ENCODE measurements at regions not wholly inside any gene's neighbourhood (a gene's known extent, or its start where the extent isn't known, plus 50 kb on each side); places are given as distances from the start of the nearest gene placed in this dataset.

DNA sequence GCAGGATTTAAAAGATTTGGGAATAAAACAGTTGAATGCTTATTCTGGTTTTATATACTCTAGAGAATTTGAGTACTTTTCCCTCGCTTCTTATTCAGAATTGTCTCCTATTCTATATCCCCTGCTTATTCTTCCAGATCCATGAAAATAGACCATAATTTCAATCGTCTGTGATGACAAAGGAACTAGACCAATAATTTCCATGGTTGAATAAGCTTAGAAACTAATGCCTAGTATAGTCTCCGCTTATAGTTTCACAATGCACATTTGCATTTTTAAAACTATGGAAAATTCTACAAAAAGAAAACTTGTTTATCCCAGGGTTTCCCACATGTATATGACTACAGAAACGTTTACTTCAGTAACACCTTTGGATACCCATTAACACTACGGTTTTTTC, 247.4 kb upstream of the NR5A2 start:
- intact Hi-C loops (cut with DNase I), result no loop called here
- WGBS, result 85% methylated on average over 5 of the region's 5 CpGs
- no peaks in the 10 kb centered on the region for H3K9me3 ChIP-seq
- no peaks in the 10 kb centered on the region for H3K4me1 ChIP-seq
- no peaks in the 10 kb centered on the region for H3K27me3 ChIP-seq
- no peaks in the 10 kb centered on the region for H3K36me3 ChIP-seq
- no peak for TF ChIP-seq CTCF (IDR thresholded peaks at IDR 0.05)
- no peak for TF ChIP-seq POLR2A (IDR thresholded peaks at IDR 0.05; ENCODE audit: low read depth)
- TF ChIP-seq EP300 (IDR thresholded peaks at IDR 0.05), result no peak
- TF ChIP-seq POLR2AphosphoS5 (IDR thresholded peaks at IDR 0.05), result no peak
- H3K4me3 ChIP-seq, result no peak overlapping the region
- no peak overlapping the region for H3K27ac ChIP-seq (replicated peaks in 1 of 4)
- DNase-seq (ENCODE audit: extremely low spot score), result no peak

GRCh38 chr1:199780948-199781670, 246.4 kb upstream of the NR5A2 start:
- 84% methylated on average over 2 of the region's 2 CpGs for WGBS
- H3K9me3 ChIP-seq, result no peaks in the 10 kb centered on the region
- no peak overlapping the region for H3K27ac ChIP-seq (replicated peaks in 1 of 4)
- H3K4me3 ChIP-seq, result no peak overlapping the region
- H3K27me3 ChIP-seq, result no peaks in the 10 kb centered on the region
- no peaks in the 10 kb centered on the region for H3K4me1 ChIP-seq
- H3K36me3 ChIP-seq, result no peaks in the 10 kb centered on the region
- intact Hi-C loops (cut with DNase I), result no loop called here
- DNase-seq (ENCODE audit: extremely low spot score), result no peak
- TF ChIP-seq CTCF (IDR thresholded peaks at IDR 0.05) (no peak), POLR2A (IDR thresholded peaks at IDR 0.05; ENCODE audit: low read depth) (no peak), POLR2AphosphoS5 (IDR thresholded peaks at IDR 0.05) (no peak), EP300 (IDR thresholded peaks at IDR 0.05) (no peak)

- no peak overlapping the region for H3K27ac ChIP-seq (replicated peaks in 1 of 4)
- H3K27me3 ChIP-seq, result no peaks in the 10 kb centered on the region
- 65% methylated on average over 2 of the region's 2 CpGs for WGBS
- DNase-seq (ENCODE audit: extremely low spot score), result no peak
- no peak overlapping the region for H3K4me3 ChIP-seq
- H3K4me1 ChIP-seq, result no peaks in the 10 kb centered on the region
- intact Hi-C loops (cut with DNase I), result no loop called here
- TF ChIP-seq POLR2AphosphoS5 (IDR thresholded peaks at IDR 0.05), result no peak
- H3K36me3 ChIP-seq, result no peaks in the 10 kb centered on the region
- H3K9me3 ChIP-seq, result no peaks in the 10 kb centered on the region
Measured at GRCh38 chr1:199784138-199784895, 243.2 kb upstream of the NR5A2 start.

DNA sequence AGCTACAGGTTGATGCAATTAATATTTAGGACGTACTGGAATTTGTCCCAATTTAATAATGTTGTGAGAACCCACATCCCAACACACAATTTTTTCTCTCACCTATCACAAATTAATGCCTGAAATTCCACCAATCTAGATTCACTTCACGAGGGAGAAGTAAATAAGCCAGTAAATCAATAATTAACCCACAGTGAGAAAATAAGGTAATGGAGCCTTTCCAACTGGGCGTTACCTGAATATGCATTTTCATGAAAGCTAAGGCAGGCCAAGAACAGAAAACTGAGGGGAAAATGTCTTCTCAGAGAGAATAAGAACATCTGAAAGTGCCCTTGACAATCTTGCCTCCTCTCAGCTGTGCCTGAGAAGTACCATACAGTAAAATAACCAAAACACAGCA, 240.8 kb upstream of the NR5A2 start:
- 83% methylated on average over 3 of the region's 3 CpGs for WGBS
- TF ChIP-seq POLR2AphosphoS5 (IDR thresholded peaks at IDR 0.05) (no peak), CTCF (IDR thresholded peaks at IDR 0.05) (no peak), POLR2A (IDR thresholded peaks at IDR 0.05; ENCODE audit: low read depth) (no peak), EP300 (IDR thresholded peaks at IDR 0.05) (no peak)
- H3K9me3 ChIP-seq, result no peaks in the 10 kb centered on the region
- no peaks in the 10 kb centered on the region for H3K4me1 ChIP-seq
- H3K36me3 ChIP-seq, result no peaks in the 10 kb centered on the region
- H3K27ac ChIP-seq (replicated peaks in 1 of 4), result no peak overlapping the region
- intact Hi-C loops (cut with DNase I), result no loop called here
- H3K4me3 ChIP-seq, result no peak overlapping the region
- DNase-seq (ENCODE audit: extremely low spot score), result no peak
- no peaks in the 10 kb centered on the region for H3K27me3 ChIP-seq

DNA sequence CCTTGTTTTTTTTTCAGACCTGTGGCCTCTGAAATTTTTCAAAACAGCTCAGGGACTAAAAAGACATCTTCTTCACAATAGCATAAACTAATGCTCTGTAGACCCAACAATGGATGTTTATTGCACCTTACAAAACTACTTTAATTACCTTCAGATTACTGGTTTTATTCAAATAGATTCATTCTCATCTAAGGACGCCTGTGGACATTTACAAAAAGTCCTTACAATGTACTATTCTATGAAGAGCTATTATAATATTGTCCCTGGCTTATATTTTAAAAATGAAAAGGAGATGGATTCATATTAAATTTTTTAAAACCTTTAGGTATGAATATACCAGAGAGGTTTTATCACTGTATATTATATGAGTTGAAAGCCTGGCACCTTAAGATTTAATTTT, 238.4 kb upstream of the NR5A2 start:
- Histone ChIP-seq H3K27ac (replicated peaks in 1 of 4) (no peak overlapping the region), H3K9me3 (no peaks in the 10 kb centered on the region), H3K4me1 (no peaks in the 10 kb centered on the region), H3K4me3 (no peak overlapping the region), H3K36me3 (no peaks in the 10 kb centered on the region), H3K27me3 (no peaks in the 10 kb centered on the region)
- no peak for DNase-seq (ENCODE audit: extremely low spot score)
- WGBS, result 90% methylated on average over 1 of the region's 1 CpG
- intact Hi-C loops (cut with DNase I), result no loop called here
- TF ChIP-seq POLR2AphosphoS5 (IDR thresholded peaks at IDR 0.05) (no peak), POLR2A (IDR thresholded peaks at IDR 0.05; ENCODE audit: low read depth) (no peak), EP300 (IDR thresholded peaks at IDR 0.05) (no peak), CTCF (IDR thresholded peaks at IDR 0.05) (no peak)
